A673 (cell line): ENCODE measurements at regions not wholly inside any gene's neighbourhood (a gene's known extent, or its start where the extent isn't known, plus 50 kb on each side); places are given as distances from the start of the nearest gene placed in this dataset.

ENCODE experiments used
- CTCF ChIP-seq: fragments of 300-800, 200-600 bp; sonication (generic); conservative IDR thresholded peaks from 2 replicates; pipeline ENCODE4 v1.5.1; 2017; ENCODE audit warnings: low read depth, mild to moderate bottlenecking, antibody characterized with exemption, low read length, moderate library complexity, mixed read lengths
- EZH2 ChIP-seq: fragments of 200-600 bp; sonication (generic); IDR thresholded peaks from 2 replicates; pipeline ENCODE4 v1.6.1; 2017; ENCODE audit warnings: borderline replicate concordance, low read depth, mild to moderate bottlenecking, mixed read lengths, antibody characterized with exemption, low read length; ENCODE audit not compliant: poor library complexity, severe bottlenecking

GRCh38 chr5:2124434-2125170 is 241.9 kb upstream of the IRX4 start:
- no peak for TF ChIP-seq CTCF
- TF ChIP-seq EZH2 = no peak
